ENCODE measurements at regions not wholly inside any gene's neighbourhood (a gene's known extent, or its start where the extent isn't known, plus 50 kb on each side); places are given as distances from the start of the nearest gene placed in this dataset.

GRCh38 chr6:98590136-98590681 is 244.2 kb upstream of the POU3F2 start:
- peaks cover 26% of the 10 kb centered on the region; the same call in 1 of the 2 replicates for H3K27me3 ChIP-seq (ENCODE audit: insufficient read depth, low read length)
- ChIA-PET POLR2A (no interaction called here), RAD21 (ENCODE audit: low non-redundant PET in 1 of 2, low total read pairs in 2 of 2, uncharacterized antibody in 2 of 2, unreplicated experiment in 2 of 2) (no interaction called here), CTCF (no interaction called here)
- no peak overlapping the region for H3K4me2 ChIP-seq (ENCODE audit: low read length)
- TF ChIP-seq EZH2phosphoT487 (IDR thresholded peaks at IDR 0.05; ENCODE audit: borderline replicate concordance) (no peak), SP1 (IDR thresholded peaks at IDR 0.05; ENCODE audit: low read depth) (no peak), EGR1 (IDR thresholded peaks at IDR 0.05; ENCODE audit: low read depth) (no peak), ZNF274 (IDR thresholded peaks at IDR 0.05; ENCODE audit: low read depth, low read length) (no peak), YY1 (IDR thresholded peaks at IDR 0.05; ENCODE audit: extremely low read depth, insufficient replicate concordance, low read depth, low read length) (no peak), SIN3A (IDR thresholded peaks at IDR 0.05; ENCODE audit: low read depth) (no peak), CTCF (IDR thresholded peaks at IDR 0.05 in 2 of 3, conservative IDR thresholded peaks at IDR 0.05 in 1 of 3; ENCODE audit: borderline replicate concordance in 1 of 3, insufficient read depth in 1 of 3, low read depth in 2 of 3, low read length in 2 of 3) (no peak), CBX3 (IDR thresholded peaks at IDR 0.05; ENCODE audit: low read depth) (no peak), RAD21 (IDR thresholded peaks at IDR 0.05; ENCODE audit: low read depth) (no peak), ELF1 (IDR thresholded peaks at IDR 0.05; ENCODE audit: borderline replicate concordance, low read depth) (no peak), FOSL1 (IDR thresholded peaks at IDR 0.05; ENCODE audit: low read depth) (no peak), ZBTB33 (IDR thresholded peaks at IDR 0.05; ENCODE audit: extremely low read depth, insufficient replicate concordance, low read length) (no peak), POLR2A (IDR thresholded peaks at IDR 0.05; ENCODE audit: borderline replicate concordance, extremely low read depth, insufficient read depth, insufficient read length) (no peak), POLR2AphosphoS5 (IDR thresholded peaks at IDR 0.05; ENCODE audit: low read depth, low read length) (no peak)
- ATAC-seq (no peak), DNase-seq (ENCODE audit: low read depth, low spot score) (no peak)
- no peak overlapping the region for H3K27ac ChIP-seq (ENCODE audit: low read depth, low read length)
- no peak overlapping the region for H2AFZ ChIP-seq (ENCODE audit: low read depth, low read length, poor library complexity, severe bottlenecking)
- no peak overlapping the region for H3K4me3 ChIP-seq (replicated peaks in 1 of 2; ENCODE audit: low read depth in 1 of 2, low read length in 2 of 2)
- H4K20me1 ChIP-seq (ENCODE audit: insufficient read depth), result no peaks in the 10 kb centered on the region
- H3K79me2 ChIP-seq (ENCODE audit: insufficient read depth, low read length), result no peaks in the 10 kb centered on the region
- no peaks in the 10 kb centered on the region for H3K9me3 ChIP-seq (ENCODE audit: control insufficient read depth in 1 of 2, insufficient read depth in 1 of 2, low read depth in 1 of 2, low read length in 2 of 2)
- no TSS peak for BruUV-seq (replicated peaks)
- H3K4me1 ChIP-seq (ENCODE audit: control insufficient read depth in 1 of 2, insufficient read depth in 2 of 2, low read length in 2 of 2), result no peaks in the 10 kb centered on the region
- intact Hi-C loops (cut with micrococcal nuclease), result no loop called here
- no peaks in the 10 kb centered on the region for H3K9me2 ChIP-seq (ENCODE audit: insufficient read depth)
- H3K9ac ChIP-seq (ENCODE audit: low read length), result no peak overlapping the region
- no peaks in the 10 kb centered on the region for H3K36me3 ChIP-seq (ENCODE audit: control insufficient read depth in 1 of 2, insufficient read depth in 2 of 2, low read length in 2 of 2)

Measured in HCT116 (cell line).